Progenitor cell of endocrine pancreas (in vitro differentiated cells): ENCODE measurements at regions not wholly inside any gene's neighbourhood (a gene's known extent, or its start where the extent isn't known, plus 50 kb on each side); places are given as distances from the start of the nearest gene placed in this dataset.

Source experiments
- DNase-seq: peaks from one replicate; pipeline ENCODE4 v3.0.0; 2021; ENCODE audit warnings: low spot score; ENCODE audit not compliant: unreplicated experiment
- H3K27ac Mint-ChIP-seq: 2 replicates; pipeline ENCODE4 v1.8.0; 2021; ENCODE audit warnings: mild to moderate bottlenecking, moderate library complexity, mixed read lengths
- H3K27me3 Mint-ChIP-seq: 2 replicates; pipeline ENCODE4 v1.8.0; 2021; ENCODE audit warnings: mixed read lengths
- H3K36me3 Mint-ChIP-seq: 2 replicates; pipeline ENCODE4 v1.8.0; 2022; ENCODE audit warnings: mixed read lengths; ENCODE audit not compliant: insufficient read depth
- H3K4me1 Mint-ChIP-seq: 2 replicates; pipeline ENCODE4 v1.8.0; 2021; ENCODE audit warnings: low read depth, mixed read lengths
- H3K4me3 Mint-ChIP-seq: 2 replicates; pipeline ENCODE4 v1.8.0; 2021; ENCODE audit warnings: low read depth, mild to moderate bottlenecking, moderate library complexity, mixed read lengths
- H3K9me3 Mint-ChIP-seq: 2 replicates; pipeline ENCODE4 v1.8.0; 2021; ENCODE audit warnings: low read depth, mixed read lengths
- TF ChIP-seq, protein P1 (sequence below): fragments of 200-600 bp; sonication (generic); IDR thresholded peaks from one replicate; pipeline ENCODE4 v1.5.0; 2021; ENCODE audit warnings: antibody characterized with exemption, mild to moderate bottlenecking; ENCODE audit not compliant: unreplicated experiment

DNA sequence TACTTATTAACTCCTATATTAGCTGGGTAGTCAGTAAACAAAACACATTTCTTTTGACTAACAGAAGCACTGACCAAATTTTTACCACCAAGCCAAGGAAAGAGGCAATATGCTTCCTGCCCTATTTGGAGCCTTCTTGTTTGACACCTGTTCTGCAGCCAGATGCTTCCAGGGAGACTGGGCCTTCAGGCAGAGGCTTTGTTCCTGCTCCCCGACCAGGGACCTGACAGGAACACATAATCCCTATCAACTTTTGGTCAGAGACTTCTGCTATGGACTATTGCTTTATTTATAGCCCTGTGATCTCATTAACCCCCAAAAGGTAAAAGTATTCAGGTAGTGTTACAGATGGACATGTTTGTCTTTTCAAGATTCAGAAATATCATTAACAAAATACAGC, 541.3 kb downstream of the NTRK3 start:
- H3K27me3 Mint-ChIP-seq, result peaks cover 14% of the 10 kb centered on the region
- H3K36me3 Mint-ChIP-seq, result no peaks in the 10 kb centered on the region
- no peak overlapping the region for H3K4me3 Mint-ChIP-seq
- H3K9me3 Mint-ChIP-seq, result no peaks in the 10 kb centered on the region
- DNase-seq, result no peak
- peaks cover 3% of the 10 kb centered on the region for H3K4me1 Mint-ChIP-seq
- H3K27ac Mint-ChIP-seq, result no peak overlapping the region
- TF ChIP-seq, protein P1, sequence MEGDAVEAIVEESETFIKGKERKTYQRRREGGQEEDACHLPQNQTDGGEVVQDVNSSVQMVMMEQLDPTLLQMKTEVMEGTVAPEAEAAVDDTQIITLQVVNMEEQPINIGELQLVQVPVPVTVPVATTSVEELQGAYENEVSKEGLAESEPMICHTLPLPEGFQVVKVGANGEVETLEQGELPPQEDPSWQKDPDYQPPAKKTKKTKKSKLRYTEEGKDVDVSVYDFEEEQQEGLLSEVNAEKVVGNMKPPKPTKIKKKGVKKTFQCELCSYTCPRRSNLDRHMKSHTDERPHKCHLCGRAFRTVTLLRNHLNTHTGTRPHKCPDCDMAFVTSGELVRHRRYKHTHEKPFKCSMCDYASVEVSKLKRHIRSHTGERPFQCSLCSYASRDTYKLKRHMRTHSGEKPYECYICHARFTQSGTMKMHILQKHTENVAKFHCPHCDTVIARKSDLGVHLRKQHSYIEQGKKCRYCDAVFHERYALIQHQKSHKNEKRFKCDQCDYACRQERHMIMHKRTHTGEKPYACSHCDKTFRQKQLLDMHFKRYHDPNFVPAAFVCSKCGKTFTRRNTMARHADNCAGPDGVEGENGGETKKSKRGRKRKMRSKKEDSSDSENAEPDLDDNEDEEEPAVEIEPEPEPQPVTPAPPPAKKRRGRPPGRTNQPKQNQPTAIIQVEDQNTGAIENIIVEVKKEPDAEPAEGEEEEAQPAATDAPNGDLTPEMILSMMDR, result no peak

- H3K4me1 Mint-ChIP-seq, result peaks cover 3% of the 10 kb centered on the region
- no peak for DNase-seq
- TF ChIP-seq, protein P1, result no peak
- H3K27ac Mint-ChIP-seq, result no peak overlapping the region
- H3K36me3 Mint-ChIP-seq, result no peaks in the 10 kb centered on the region
- H3K27me3 Mint-ChIP-seq, result peaks cover 14% of the 10 kb centered on the region
- no peak overlapping the region for H3K4me3 Mint-ChIP-seq
- no peaks in the 10 kb centered on the region for H3K9me3 Mint-ChIP-seq
These were observed 543.1 kb downstream of the NTRK3 start for GRCh38 chr15:87713475-87713879.

DNA sequence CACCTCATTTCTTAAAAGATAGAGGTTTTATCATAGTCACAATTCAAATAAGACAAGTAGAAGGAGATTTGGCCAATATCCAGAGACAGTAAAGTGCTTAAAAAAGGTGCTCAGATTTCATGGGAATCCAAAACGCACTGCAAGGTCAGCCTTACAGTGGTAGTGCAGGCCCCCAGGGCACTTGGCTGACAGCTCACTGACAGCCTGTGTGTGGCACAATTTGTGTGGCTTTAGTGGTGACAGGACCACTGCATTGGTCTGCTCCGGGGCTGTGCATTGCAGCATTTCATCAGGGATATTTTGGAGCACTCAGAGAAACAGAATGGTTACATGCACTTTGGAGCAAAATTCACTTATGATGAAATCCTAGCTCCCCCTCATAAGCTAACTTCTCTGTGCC, 544.3 kb downstream of the NTRK3 start:
- TF ChIP-seq, protein P1, result no peak
- H3K27me3 Mint-ChIP-seq, result peaks cover 15% of the 10 kb centered on the region
- H3K27ac Mint-ChIP-seq, result no peak overlapping the region

DNA sequence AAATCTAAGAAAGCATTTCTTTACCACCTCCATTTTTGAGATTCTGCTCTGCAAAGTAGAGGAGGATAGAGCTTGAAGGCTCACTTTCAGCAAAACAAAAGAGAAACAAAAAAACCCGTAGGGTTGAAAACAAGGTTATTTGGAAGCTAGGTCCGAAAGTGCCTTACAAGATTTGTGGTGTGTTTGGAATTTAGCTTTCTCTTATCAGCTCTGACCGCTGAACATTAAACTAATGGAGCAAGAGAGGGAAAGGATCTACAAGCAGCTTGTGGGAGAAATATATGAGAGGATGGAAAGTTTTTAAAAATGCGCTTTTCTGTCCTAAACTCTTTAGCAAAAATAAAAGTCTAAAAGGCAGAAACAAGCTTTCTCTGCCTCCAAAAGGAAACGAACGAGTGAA, 545.5 kb downstream of the NTRK3 start:
- Mint-ChIP-seq H3K27me3 (peaks cover 13% of the 10 kb centered on the region), H3K9me3 (no peaks in the 10 kb centered on the region), H3K4me1 (peaks cover 3% of the 10 kb centered on the region), H3K27ac (no peak overlapping the region), H3K4me3 (no peak overlapping the region), H3K36me3 (no peaks in the 10 kb centered on the region)
- TF ChIP-seq, protein P1, result no peak
- DNase-seq, result no peak

More for the DNA sequence above, 544.3 kb downstream of the NTRK3 start:
- H3K9me3 Mint-ChIP-seq, result no peaks in the 10 kb centered on the region
- H3K36me3 Mint-ChIP-seq, result no peaks in the 10 kb centered on the region
- H3K4me3 Mint-ChIP-seq, result no peak overlapping the region
- no peak for DNase-seq
- H3K4me1 Mint-ChIP-seq, result peaks cover 3% of the 10 kb centered on the region

GRCh38 chr15:87710406-87710805, 546.1 kb downstream of the NTRK3 start:
- no peak overlapping the region for H3K27ac Mint-ChIP-seq

More at GRCh38 chr15:87710406-87710805, 546.1 kb downstream of the NTRK3 start:
- H3K27me3 Mint-ChIP-seq, result peaks cover 13% of the 10 kb centered on the region
- peaks cover 3% of the 10 kb centered on the region for H3K4me1 Mint-ChIP-seq
- no peaks in the 10 kb centered on the region for H3K9me3 Mint-ChIP-seq
- TF ChIP-seq, protein P1, result no peak
- H3K36me3 Mint-ChIP-seq, result no peaks in the 10 kb centered on the region
- DNase-seq, result no peak
- no peak overlapping the region for H3K4me3 Mint-ChIP-seq
